ENCODE measurements at regions not wholly inside any gene's neighbourhood (a gene's known extent, or its start where the extent isn't known, plus 50 kb on each side); places are given as distances from the start of the nearest gene placed in this dataset.

- TF ChIP-seq CTCF (optimal IDR thresholded peaks at IDR 0.05 in 1 of 3, IDR thresholded peaks at IDR 0.05 in 1 of 3, conservative IDR thresholded peaks at IDR 0.05 in 1 of 3; ENCODE audit: extremely low read depth in 1 of 3, insufficient read depth in 2 of 3, low read length in 3 of 3) (no peak), EZH2 (IDR thresholded peaks at IDR 0.05; ENCODE audit: low read length) (no peak)
These were observed 51.9 kb upstream of the ADTRP start for GRCh38 chr6:11830520-11830919.
